ENCODE measurements at regions not wholly inside any gene's neighbourhood (a gene's known extent, or its start where the extent isn't known, plus 50 kb on each side); places are given as distances from the start of the nearest gene placed in this dataset.
"Not testable (repeated sequence)": the region's sequence is repeated elsewhere in the genome, so short reads cannot be mapped to it uniquely, and the experiment has no call there.

GRCh38 chrX:131845201-131845600 lies 177.9 kb upstream of the STK26 start:
- 0 out of 2 replicates have a peak, but pooled peaks have one; percentile 15 for TF ChIP-seq SNAI2 (CRISPR knock-in tag; IDR thresholded peaks at IDR 0.05)
- TF ChIP-seq CREB5 (CRISPR knock-in tag; IDR thresholded peaks at IDR 0.05; ENCODE audit: low read depth): peak; percentile 49; the same call in 1 of the 2 replicates
- peak; percentile 60 for TF ChIP-seq ISL1 (CRISPR knock-in tag; IDR thresholded peaks at IDR 0.05)
- TF ChIP-seq ZFP30 (CRISPR knock-in tag; IDR thresholded peaks at IDR 0.05): no peak
- no peak for ATAC-seq

DNA sequence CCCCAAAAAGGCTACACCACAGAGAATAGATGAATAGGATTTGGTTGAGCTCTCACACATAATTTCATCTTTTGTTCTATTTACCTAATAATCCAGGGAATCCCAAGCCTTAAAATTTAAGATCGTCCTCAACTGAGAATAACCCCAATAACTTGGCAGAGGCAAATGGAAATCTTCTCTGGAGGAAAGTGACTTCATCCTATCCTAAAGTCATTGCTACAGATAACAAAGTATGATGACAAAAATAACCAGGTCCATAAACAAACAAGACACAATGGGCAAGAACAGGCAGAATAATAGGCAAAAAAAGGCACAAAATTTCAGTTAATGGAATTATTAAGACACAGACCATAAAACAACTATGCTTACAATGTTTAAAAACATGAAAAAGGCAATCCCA lies 177.3 kb upstream of the STK26 start:
- no peak for ATAC-seq
- TF ChIP-seq PPARA (CRISPR knock-in tag; IDR thresholded peaks at IDR 0.05; ENCODE audit: borderline replicate concordance) (no peak), CREB5 (CRISPR knock-in tag; IDR thresholded peaks at IDR 0.05; ENCODE audit: low read depth) (no peak), ARNTL (CRISPR knock-in tag; IDR thresholded peaks at IDR 0.05; ENCODE audit: borderline replicate concordance, low read depth) (no peak), ZNF70 (CRISPR knock-in tag; IDR thresholded peaks at IDR 0.05) (no peak), SNAI2 (CRISPR knock-in tag; IDR thresholded peaks at IDR 0.05) (no peak), GLIS3 (CRISPR knock-in tag; IDR thresholded peaks at IDR 0.05) (no peak), OSR1 (CRISPR knock-in tag; IDR thresholded peaks at IDR 0.05) (no peak), TCF4 (CRISPR knock-in tag; IDR thresholded peaks at IDR 0.05; ENCODE audit: borderline replicate concordance) (no peak), ESRRG (CRISPR knock-in tag; IDR thresholded peaks at IDR 0.05) (no peak), ZFP3 (CRISPR knock-in tag; IDR thresholded peaks at IDR 0.05) (no peak), RARB (CRISPR knock-in tag; IDR thresholded peaks at IDR 0.05) (no peak), BACH2 (CRISPR knock-in tag; IDR thresholded peaks at IDR 0.05; ENCODE audit: borderline replicate concordance) (no peak)
- TF ChIP-seq, protein P1, sequence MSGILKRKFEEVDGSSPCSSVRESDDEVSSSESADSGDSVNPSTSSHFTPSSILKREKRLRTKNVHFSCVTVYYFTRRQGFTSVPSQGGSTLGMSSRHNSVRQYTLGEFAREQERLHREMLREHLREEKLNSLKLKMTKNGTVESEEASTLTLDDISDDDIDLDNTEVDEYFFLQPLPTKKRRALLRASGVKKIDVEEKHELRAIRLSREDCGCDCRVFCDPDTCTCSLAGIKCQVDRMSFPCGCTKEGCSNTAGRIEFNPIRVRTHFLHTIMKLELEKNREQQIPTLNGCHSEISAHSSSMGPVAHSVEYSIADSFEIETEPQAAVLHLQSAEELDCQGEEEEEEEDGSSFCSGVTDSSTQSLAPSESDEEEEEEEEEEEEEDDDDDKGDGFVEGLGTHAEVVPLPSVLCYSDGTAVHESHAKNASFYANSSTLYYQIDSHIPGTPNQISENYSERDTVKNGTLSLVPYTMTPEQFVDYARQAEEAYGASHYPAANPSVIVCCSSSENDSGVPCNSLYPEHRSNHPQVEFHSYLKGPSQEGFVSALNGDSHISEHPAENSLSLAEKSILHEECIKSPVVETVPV (CRISPR knock-in tag; IDR thresholded peaks at IDR 0.05): no peak
- TF ChIP-seq, protein P2, sequence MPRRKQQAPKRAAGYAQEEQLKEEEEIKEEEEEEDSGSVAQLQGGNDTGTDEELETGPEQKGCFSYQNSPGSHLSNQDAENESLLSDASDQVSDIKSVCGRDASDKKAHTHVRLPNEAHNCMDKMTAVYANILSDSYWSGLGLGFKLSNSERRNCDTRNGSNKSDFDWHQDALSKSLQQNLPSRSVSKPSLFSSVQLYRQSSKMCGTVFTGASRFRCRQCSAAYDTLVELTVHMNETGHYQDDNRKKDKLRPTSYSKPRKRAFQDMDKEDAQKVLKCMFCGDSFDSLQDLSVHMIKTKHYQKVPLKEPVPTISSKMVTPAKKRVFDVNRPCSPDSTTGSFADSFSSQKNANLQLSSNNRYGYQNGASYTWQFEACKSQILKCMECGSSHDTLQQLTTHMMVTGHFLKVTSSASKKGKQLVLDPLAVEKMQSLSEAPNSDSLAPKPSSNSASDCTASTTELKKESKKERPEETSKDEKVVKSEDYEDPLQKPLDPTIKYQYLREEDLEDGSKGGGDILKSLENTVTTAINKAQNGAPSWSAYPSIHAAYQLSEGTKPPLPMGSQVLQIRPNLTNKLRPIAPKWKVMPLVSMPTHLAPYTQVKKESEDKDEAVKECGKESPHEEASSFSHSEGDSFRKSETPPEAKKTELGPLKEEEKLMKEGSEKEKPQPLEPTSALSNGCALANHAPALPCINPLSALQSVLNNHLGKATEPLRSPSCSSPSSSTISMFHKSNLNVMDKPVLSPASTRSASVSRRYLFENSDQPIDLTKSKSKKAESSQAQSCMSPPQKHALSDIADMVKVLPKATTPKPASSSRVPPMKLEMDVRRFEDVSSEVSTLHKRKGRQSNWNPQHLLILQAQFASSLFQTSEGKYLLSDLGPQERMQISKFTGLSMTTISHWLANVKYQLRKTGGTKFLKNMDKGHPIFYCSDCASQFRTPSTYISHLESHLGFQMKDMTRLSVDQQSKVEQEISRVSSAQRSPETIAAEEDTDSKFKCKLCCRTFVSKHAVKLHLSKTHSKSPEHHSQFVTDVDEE (CRISPR knock-in tag; IDR thresholded peaks at IDR 0.05): no peak
- TF ChIP-seq, protein P3, sequence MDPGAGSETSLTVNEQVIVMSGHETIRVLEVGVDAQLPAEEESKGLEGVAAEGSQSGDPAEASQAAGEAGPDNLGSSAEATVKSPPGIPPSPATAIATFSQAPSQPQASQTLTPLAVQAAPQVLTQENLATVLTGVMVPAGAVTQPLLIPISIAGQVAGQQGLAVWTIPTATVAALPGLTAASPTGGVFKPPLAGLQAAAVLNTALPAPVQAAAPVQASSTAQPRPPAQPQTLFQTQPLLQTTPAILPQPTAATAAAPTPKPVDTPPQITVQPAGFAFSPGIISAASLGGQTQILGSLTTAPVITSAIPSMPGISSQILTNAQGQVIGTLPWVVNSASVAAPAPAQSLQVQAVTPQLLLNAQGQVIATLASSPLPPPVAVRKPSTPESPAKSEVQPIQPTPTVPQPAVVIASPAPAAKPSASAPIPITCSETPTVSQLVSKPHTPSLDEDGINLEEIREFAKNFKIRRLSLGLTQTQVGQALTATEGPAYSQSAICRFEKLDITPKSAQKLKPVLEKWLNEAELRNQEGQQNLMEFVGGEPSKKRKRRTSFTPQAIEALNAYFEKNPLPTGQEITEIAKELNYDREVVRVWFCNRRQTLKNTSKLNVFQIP (CRISPR knock-in tag; IDR thresholded peaks at IDR 0.05; ENCODE audit: borderline replicate concordance, low read depth): no peak

GRCh38 chrX:131850964-131851363 lies 172.1 kb upstream of the STK26 start:
- not testable (repeated sequence) for ATAC-seq

DNA sequence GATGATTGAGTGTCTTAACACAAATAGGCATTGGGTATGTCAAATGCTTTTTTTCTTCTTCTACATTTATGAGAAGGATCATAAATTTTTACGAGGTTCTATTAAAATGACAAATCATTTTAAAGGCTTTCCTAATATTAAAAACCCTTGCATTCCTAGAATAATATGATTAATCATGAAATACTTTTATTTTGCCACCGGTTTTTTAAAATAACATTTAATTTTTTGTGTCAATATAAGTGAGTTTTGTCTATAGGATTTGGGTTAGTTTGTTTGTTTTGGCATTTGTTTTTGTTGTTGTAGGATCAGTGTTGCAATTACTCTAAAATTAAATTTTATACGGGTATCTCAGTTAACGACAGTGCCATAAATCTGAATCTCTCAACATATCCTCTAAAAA lies 169.7 kb upstream of the STK26 start:
- no peak for ATAC-seq
- TF ChIP-seq CSDC2 (CRISPR knock-in tag; IDR thresholded peaks at IDR 0.05): no peak
- no peak for TF ChIP-seq BACH2 (CRISPR knock-in tag; IDR thresholded peaks at IDR 0.05; ENCODE audit: borderline replicate concordance)
- TF ChIP-seq ZC3H10 (CRISPR knock-in tag; IDR thresholded peaks at IDR 0.05): no peak
- TF ChIP-seq ZFP30 (CRISPR knock-in tag; IDR thresholded peaks at IDR 0.05): no peak
- no peak for TF ChIP-seq CREB5 (CRISPR knock-in tag; IDR thresholded peaks at IDR 0.05; ENCODE audit: low read depth)
- TF ChIP-seq ZNF565 (CRISPR knock-in tag; conservative IDR thresholded peaks at IDR 0.05; ENCODE audit: low read depth): no peak
- TF ChIP-seq OSR1 (CRISPR knock-in tag; IDR thresholded peaks at IDR 0.05): no peak
- no peak for TF ChIP-seq TCF4 (CRISPR knock-in tag; IDR thresholded peaks at IDR 0.05; ENCODE audit: borderline replicate concordance)
- TF ChIP-seq PPARA (CRISPR knock-in tag; IDR thresholded peaks at IDR 0.05; ENCODE audit: borderline replicate concordance): no peak
- no peak for TF ChIP-seq TOX (CRISPR knock-in tag; IDR thresholded peaks at IDR 0.05; ENCODE audit: borderline replicate concordance)
- no peak for TF ChIP-seq ESRRG (CRISPR knock-in tag; IDR thresholded peaks at IDR 0.05)

Data from SK-N-SH treated with all-trans-retinoic acid at 6 μM for 48 hours (cell line).